ENCODE measurements at regions not wholly inside any gene's neighbourhood (a gene's known extent, or its start where the extent isn't known, plus 50 kb on each side); places are given as distances from the start of the nearest gene placed in this dataset.

DNA sequence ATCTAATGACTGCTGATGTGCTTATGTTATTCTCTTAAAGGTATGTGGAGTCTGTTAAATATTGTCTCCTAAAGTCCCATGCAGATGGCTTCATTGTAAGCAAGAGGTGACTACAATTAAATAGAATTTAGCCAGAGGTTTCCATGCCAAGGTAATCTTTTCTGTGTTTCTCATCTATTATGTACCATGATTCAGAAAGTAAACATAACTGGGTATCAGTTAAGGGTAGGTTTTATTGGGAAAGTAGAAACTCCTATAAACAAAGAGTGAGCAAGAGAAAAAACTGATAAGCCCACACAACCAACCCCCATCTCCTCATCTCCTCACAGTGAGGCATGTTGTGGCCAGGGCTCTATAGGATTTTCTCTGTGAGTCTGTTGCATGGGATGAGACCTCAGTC is 611.7 kb downstream of the SNAPC1 start:
- Mint-ChIP-seq H3K27ac (ENCODE audit: unreplicated experiment) (no peak overlapping the region), H3K4me3 (ENCODE audit: unreplicated experiment) (no peak overlapping the region), H3K4me1 (ENCODE audit: low read depth, unreplicated experiment) (peaks cover 6% of the 10 kb centered on the region), H3K9me3 (ENCODE audit: unreplicated experiment) (peaks cover 11% of the 10 kb centered on the region), H3K36me3 (ENCODE audit: insufficient read depth, unreplicated experiment) (no peaks in the 10 kb centered on the region), H3K27me3 (ENCODE audit: insufficient read depth, unreplicated experiment) (no peaks in the 10 kb centered on the region)
- no peak for TF ChIP-seq CTCF (IDR thresholded peaks at IDR 0.05; ENCODE audit: insufficient read depth in 1 of 2, low read depth in 1 of 2, low read length in 1 of 2, severe bottlenecking in 1 of 2, unreplicated experiment in 1 of 2)
- no peaks in the 10 kb centered on the region for H3K36me3 ChIP-seq (ENCODE audit: control insufficient read depth, insufficient read depth, low read length)
- DNase-seq = no peak
- no peaks in the 10 kb centered on the region for H3K27me3 ChIP-seq (replicated peaks; ENCODE audit: control insufficient read depth, insufficient read depth, low read length)
- intact Hi-C loops (cut with micrococcal nuclease; ENCODE audit: unreplicated experiment) = no loop called here
- no peaks in the 10 kb centered on the region for H3K9me3 ChIP-seq
- no peaks in the 10 kb centered on the region for H3K4me1 ChIP-seq
- ChIA-PET POLR2A (no interaction called here), CTCF (no interaction called here)
- no peak overlapping the region for H3K4me3 ChIP-seq (ENCODE audit: low read depth, low read length)
- no TSS peak for BruUV-seq (replicated peaks)

- ChIA-PET CTCF (no interaction called here), POLR2A (no interaction called here)
- Histone ChIP-seq H3K4me3 (ENCODE audit: low read depth, low read length) (no peak overlapping the region), H3K9me3 (no peaks in the 10 kb centered on the region), H3K27me3 (replicated peaks; ENCODE audit: control insufficient read depth, insufficient read depth, low read length) (no peaks in the 10 kb centered on the region), H3K4me1 (no peaks in the 10 kb centered on the region), H3K36me3 (ENCODE audit: control insufficient read depth, insufficient read depth, low read length) (no peaks in the 10 kb centered on the region)
- Mint-ChIP-seq H3K4me1 (ENCODE audit: low read depth, unreplicated experiment) (peaks cover 6% of the 10 kb centered on the region), H3K27me3 (ENCODE audit: insufficient read depth, unreplicated experiment) (no peaks in the 10 kb centered on the region), H3K9me3 (ENCODE audit: unreplicated experiment) (peaks cover 11% of the 10 kb centered on the region), H3K27ac (ENCODE audit: unreplicated experiment) (no peak overlapping the region), H3K36me3 (ENCODE audit: insufficient read depth, unreplicated experiment) (no peaks in the 10 kb centered on the region), H3K4me3 (ENCODE audit: unreplicated experiment) (no peak overlapping the region)
- intact Hi-C loops (cut with micrococcal nuclease; ENCODE audit: unreplicated experiment) = no loop called here
- no peak for TF ChIP-seq CTCF (IDR thresholded peaks at IDR 0.05; ENCODE audit: insufficient read depth in 1 of 2, low read depth in 1 of 2, low read length in 1 of 2, severe bottlenecking in 1 of 2, unreplicated experiment in 1 of 2)
- no TSS peak for BruUV-seq (replicated peaks)
- DNase-seq = no peak
Measured at GRCh38 chr14:62378057-62378456, 615.8 kb downstream of the SNAPC1 start.

DNA sequence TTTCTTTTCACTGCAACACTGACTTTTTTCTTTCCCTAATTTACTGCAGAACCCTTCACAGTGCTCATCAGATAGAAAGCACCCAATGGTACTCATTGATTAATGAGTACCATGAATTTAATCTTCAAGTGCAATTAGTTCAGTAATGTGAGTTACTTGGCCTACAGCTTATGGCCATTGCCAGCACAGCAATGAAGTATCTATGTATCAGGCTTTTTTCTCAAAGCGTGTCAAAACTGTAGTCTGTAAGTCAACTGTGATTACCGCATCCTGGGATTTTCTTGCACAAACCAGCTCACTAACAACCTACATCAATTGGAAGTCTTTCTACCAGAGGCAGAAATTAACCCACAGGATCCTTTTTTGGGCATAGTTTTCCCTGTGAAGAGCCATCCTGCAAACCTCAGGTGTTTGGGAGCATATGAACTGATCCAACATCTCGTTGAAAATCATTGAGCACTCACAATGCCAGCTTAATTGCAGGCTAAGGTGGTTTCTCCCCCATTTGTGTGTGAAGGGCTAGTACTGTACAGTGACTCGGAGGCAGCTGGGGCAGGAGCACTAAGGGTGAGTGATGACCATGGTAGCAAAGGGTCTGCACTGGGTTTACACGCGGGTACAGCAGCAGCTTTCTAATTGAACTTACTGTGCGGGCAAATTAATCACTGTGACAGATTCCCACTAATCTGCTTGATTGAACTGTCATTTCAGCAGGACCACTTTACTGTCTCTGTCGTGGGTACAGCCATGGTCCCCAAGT is 619.3 kb downstream of the SNAPC1 start:
- Histone ChIP-seq H3K27me3 (replicated peaks; ENCODE audit: control insufficient read depth, insufficient read depth, low read length) (no peaks in the 10 kb centered on the region), H3K4me3 (ENCODE audit: low read depth, low read length) (no peak overlapping the region), H3K9me3 (no peaks in the 10 kb centered on the region), H3K36me3 (ENCODE audit: control insufficient read depth, insufficient read depth, low read length) (no peaks in the 10 kb centered on the region), H3K4me1 (no peaks in the 10 kb centered on the region)
- TF ChIP-seq CTCF (IDR thresholded peaks at IDR 0.05; ENCODE audit: insufficient read depth in 1 of 2, low read depth in 1 of 2, low read length in 1 of 2, severe bottlenecking in 1 of 2, unreplicated experiment in 1 of 2) = no peak
- Mint-ChIP-seq H3K4me1 (ENCODE audit: low read depth, unreplicated experiment) (peaks cover 6% of the 10 kb centered on the region), H3K27me3 (ENCODE audit: insufficient read depth, unreplicated experiment) (no peaks in the 10 kb centered on the region), H3K36me3 (ENCODE audit: insufficient read depth, unreplicated experiment) (no peaks in the 10 kb centered on the region), H3K9me3 (ENCODE audit: unreplicated experiment) (peaks cover 17% of the 10 kb centered on the region), H3K27ac (ENCODE audit: unreplicated experiment) (no peak overlapping the region), H3K4me3 (ENCODE audit: unreplicated experiment) (no peak overlapping the region)
- intact Hi-C loops (cut with micrococcal nuclease; ENCODE audit: unreplicated experiment) = no loop called here
- no peak for DNase-seq
- CTCF ChIA-PET = no interaction called here
- no TSS peak for BruUV-seq (replicated peaks)
- POLR2A ChIA-PET = no interaction called here
